Fibroblast of skin of abdomen (primary cell): ENCODE measurements at regions not wholly inside any gene's neighbourhood (a gene's known extent, or its start where the extent isn't known, plus 50 kb on each side); places are given as distances from the start of the nearest gene placed in this dataset.

Source experiments
- DNase-seq: peaks from one replicate; pipeline ENCODE4 v3.0.0-alpha.2; 2013

DNA sequence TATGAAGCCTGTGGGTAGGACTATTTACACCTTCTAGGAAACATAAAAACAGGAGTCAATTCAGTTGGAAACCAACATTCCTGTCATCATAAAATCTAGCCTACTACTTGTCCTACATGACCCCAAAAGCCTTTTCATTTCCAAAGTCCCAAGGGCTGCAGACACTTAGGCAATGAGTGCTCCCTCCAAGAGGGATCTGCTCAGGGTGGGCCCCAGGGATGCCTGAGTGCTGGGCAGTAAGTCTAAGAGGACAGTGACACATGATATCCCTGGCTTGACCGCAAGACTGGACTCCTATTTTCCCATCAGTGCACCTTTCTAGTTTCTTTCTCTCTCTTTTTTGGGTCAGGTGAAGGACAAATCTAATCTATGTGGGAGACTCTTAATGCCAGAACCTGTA is 1101.3 kb downstream of the GRIK2 start:
- DNase-seq, result no peak

DNA sequence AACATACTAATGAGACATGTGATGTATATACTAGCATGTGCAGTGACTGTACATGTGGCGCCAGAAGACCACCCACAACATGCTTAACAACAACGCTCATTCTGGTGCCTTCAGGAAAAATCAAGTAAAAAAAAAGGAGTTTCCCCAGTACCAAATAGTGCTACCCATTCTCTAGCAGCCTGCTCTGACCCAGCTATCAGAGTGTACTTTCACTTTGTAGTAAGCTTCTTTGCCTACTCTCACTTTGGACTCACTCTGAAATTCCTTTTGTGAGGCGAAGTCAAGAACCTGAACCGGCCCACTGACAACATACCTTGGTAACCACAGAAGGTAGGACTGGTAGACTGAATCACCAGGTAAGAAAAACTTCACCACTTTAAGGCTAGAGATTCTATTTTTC is 1100.0 kb downstream of the GRIK2 start:
- DNase-seq, result no peak

DNA sequence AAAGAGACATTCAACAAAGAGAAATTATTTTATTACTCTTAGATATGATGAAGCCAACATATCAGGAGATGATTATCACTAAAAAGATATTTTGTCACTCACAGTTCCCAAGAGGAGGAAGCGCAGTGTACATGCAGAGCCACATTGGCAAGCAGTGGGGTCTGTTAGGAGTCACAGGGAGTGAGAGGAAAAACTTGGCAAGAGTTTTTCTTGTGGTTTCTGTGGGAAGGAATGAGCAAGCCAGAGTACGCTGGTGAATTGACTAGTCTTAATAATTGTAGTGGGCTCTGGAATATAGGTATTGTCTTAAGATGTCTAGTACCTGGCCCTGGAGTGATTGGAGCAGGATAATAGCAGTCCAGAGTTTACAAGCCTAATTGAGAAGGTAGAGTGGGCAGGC is 1095.2 kb downstream of the GRIK2 start:
- peak; percentile 77 for DNase-seq

DNA sequence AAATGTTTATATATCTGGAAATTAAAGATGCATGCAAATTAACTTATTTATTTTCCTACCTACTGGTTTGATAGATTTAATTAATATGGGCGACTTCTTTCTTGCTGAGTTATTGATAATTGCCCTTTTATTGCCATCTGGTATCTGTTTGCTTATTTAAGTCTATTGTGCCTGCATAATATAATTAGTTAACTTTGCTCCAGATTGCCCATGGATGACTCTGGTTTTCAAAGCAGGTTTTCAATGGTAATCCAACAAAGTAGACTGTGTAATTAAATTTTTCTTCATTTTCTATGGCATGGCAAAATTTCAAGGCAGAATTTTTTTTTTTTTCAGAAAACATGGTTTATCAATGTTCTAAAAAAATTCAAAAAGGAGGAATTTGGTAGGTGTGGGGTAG is 1092.0 kb downstream of the GRIK2 start:
- DNase-seq, result no peak

DNA sequence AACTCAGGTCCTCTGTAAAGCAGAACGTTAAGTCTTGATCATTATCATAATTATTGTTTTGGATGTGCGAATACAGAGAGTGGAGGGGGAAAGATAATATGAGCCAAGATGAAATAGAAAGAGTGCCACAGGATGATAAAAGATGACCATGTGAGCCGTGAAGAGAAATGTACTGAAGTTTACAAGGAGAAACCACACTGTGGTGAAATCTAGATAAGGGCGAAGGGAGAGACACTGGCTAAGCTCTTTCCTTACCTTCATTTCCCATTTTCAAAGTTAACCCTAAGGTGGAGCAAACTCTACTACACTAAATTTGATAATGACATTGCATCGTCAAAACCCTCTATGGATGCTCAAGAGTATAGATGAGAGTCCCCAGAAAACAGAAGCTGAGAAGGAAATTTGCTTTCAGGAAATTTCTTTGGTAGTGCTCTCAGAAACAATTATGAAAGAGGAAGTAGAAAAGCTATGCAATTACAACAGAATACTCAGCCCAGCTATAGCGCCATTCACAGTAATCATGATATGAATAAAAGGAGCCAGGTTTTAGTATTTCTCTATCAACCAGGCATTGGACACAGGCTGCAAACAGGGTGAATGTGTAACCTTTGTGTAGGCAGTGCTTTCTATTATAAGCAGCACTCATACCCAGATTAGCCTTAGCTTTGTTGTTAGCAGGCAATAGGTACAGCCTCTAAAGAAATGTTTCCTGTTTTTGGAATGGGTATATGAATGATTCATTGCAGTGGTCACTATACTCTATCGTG is 1080.7 kb downstream of the GRIK2 start:
- DNase-seq, result no peak

DNA sequence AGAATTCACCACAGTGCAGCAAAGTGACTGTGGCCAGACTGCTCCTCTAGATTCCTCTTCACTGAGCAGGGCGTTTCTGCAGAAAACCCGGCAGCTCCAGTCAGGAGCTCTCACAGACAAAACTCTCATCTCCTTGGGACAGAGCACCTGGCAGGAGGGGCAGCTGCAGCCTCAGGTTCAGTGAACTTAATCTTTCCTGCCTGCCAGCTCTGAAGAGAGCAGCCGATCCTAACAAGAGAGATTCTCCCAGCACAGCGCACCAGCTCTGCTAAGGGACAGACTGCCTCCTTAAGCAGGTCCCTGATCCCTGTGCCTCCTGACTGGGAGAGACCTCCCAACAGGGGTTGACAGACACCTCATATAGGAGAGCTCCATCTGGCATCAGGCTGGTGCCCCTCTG is 1065.5 kb downstream of the GRIK2 start:
- no peak for DNase-seq

DNA sequence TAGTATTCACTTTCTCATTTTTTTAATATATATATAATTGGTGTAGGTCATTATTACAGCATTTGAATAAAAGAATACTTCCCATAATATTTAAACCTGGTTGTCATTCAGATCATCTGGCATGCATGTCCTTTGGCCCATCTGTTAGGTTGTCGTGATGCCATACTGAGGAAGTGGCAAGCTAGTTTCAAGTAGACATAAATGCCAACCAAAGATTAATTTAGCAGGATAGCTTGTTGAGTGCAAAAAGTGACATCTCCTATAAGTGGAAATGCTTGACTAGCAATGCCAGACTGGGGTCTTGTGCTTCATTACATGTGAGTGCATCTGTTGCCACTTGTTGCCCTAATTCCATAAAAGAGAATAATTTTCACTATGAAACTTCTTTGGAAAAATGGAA is 1044.7 kb downstream of the GRIK2 start:
- DNase-seq, result no peak

DNA sequence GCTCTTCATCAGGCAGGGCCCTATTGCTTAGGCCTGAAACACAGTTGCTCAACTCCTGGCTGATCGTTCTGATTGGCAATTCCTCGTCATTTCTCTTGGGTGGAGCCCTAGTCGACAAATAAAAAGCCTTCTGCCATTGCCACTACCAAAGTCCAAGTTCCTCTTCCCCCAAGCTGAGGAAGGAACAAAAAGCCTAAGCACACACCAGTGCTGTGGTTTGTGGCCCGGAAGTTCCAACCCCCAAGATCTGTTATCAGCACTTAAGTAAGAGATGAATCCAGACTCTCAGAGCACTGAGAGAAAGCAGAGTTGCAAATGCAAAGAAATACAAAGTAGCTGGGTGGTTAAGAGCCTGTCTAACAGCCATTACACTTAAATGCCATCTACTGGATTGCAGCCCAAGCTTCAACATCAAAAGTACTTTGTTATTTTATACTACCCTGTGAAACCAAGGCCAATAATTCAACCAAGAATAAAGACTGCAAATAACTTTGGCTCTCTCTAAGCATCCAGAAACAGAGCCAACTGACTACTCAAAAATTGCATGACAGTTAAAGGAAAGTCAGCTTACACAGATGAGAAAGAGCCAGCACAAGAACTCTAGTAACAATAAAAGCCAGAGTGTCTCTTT is 1024.0 kb downstream of the GRIK2 start:
- DNase-seq, result no peak

DNA sequence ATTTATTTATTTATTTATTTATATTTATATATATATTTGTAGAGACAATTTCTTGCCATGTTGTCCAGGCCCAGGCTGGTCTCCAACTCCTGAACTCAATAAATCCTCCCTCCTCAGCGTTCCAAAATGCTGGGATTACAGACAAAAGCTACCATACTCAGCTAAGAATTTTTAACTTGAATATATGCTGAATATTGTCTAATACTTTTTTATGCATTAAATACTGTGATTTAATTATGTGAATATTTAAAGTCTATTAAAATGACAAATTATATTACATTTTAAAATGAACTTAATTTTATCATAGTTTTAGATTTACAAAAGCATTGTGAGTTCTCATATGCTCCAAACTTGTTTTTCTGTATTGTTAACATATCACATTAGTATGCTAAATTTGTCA is 1022.4 kb downstream of the GRIK2 start:
- no peak for DNase-seq

DNA sequence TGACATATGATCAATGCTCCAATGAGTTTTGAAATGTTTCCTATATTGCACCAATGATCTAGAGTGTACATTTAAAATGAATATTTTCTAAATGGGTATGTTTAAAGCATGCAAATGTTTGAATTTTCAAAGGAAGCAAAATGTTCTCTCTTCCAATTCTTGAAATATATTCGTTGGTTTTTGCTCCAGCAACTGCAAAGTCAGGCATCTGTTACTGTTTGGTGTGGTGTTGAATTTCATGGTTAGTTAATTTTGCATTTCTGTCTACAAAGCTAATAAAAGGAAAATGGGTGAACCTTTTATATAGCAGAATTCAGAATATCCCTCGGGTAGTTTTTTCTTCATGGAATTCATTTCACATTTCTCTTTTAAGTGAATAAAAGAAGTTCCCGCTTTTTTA is 1018.3 kb downstream of the GRIK2 start:
- DNase-seq, result no peak

DNA sequence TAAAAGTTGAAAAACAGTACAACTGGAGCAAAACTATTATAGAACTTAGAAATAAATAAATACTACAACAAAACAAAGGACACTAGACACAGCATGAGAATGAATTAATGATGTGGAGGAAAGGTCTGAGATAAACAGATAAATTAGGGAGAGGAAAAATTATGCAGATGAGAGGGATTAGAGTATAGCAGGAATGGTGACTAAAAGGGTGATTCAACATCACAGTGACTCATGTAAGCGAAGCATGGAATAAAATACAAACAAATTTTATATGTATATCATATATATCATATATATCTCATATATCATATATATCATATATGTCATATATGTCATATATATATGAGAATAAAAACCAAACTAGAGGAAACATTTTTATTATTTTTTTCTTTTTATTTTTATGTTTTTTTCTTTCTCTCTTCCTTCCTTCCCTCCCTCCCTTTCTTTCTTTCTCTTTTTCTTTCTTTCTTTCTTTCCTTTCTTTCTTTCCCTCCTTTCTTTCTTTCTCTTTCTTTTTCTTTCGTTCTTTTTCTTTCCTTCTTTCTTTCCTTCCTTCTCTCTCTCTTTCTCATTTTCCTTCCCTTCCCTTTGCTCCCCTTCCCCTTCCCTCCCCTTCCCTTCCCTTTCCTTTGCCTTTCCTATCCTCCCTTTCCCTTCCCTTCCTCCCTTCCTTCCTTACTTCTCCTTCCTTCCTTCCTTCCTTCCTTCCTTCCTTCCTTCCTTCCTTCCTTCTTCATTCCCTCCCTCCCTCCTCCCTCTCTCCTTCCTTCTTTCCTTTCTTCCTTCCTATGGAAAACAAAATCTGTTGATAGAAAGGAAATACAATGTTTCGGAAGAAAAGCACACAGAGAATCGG is 1014.6 kb downstream of the GRIK2 start:
- DNase-seq, result no peak

DNA sequence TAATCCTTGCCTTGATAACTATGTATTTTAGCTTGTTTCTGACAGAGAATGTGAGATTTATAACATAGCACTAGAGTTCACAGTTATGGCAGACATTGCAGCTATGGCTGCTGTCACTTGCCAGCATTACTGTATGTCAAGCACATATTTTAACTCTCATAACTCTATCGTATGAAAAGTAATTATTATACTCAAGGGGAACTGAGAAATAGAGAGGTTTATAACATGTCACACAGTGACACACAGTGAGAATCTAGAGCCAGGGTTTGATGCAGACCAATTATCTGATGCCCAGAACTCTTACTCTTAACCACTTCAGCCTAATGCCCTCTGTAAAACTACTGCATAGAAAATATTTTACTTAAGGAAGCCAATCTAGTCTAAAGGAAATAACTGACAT is 1012.4 kb downstream of the GRIK2 start:
- DNase-seq, result no peak

DNA sequence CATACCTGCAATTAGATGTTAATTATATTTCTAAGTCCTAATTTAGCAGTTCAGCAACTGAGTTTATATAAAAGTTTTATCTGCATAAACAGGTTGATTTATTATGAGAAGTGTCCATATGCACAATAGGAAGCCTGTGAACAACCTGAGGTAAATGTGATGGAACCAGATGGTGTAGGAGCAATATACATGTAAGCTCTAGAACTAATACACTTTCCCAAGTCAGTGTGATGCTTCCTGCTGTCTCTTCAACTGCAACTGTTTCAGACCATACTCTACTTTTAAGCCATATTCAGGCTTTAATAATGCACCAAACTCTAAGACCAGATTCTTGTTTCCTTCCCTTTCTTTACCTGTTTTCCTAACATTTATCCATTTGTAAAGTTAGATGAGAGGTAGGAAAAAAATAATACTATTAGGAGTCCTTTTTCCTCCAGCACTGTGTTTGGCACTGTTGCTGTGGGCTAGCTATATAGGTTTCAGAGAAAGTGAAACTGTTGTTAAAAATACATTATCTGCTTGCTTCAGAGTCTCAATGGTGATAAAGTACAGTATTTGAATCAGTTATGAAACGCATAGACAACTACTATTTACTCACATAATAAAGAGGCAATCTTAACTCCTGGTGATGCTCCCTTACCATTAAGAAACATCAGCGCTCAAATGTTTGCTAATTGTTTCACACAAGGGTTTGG is 1009.3 kb downstream of the GRIK2 start:
- no peak for DNase-seq

DNA sequence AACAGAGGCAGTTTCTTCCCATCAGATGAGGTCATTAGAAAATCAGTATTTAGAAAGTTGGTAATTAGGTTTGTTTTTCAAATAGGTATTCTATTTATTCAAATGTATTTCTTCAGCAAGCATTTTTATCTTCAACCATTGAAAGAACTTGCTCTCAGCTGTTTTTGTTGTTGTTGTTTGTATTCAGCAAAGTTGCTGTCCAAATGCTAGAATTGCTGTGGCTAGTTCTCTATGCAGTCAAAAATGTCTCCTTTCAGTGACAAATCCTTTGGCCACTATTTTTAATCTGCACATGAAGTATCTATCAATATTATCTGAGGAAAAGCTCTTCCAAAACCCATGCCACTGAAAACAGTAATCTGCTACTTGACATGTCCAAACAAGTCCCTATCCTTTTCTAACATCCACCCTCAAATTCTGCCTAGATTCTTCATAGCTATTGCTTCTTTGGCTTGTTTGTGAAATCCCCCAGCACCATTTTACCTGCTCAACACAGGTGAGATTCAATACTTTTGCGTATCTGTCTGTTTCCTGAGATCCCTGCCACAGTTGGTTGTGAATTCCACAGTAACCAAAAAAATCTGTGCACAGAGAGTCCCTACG is 1005.4 kb downstream of the GRIK2 start:
- no peak for DNase-seq

DNA sequence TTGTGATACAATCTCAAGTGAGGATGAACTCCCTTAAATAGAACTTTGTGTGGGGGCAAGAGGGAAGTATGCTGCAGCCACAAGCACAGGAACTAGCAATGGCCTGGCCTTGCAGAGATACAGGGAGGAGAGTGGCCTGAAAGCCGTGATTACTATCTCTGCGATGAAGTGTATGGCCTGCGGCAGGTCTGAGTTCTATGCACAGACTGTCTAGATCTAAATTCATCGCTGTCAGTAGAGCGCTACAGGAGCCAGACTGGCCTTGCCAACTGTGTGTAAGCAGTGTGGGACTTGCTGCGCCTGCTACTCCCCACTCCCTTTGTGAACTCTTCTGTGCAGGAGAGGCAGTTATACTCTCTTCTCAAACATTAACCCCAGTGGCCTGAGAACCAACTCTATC is 997.0 kb downstream of the GRIK2 start:
- DNase-seq, result no peak

DNA sequence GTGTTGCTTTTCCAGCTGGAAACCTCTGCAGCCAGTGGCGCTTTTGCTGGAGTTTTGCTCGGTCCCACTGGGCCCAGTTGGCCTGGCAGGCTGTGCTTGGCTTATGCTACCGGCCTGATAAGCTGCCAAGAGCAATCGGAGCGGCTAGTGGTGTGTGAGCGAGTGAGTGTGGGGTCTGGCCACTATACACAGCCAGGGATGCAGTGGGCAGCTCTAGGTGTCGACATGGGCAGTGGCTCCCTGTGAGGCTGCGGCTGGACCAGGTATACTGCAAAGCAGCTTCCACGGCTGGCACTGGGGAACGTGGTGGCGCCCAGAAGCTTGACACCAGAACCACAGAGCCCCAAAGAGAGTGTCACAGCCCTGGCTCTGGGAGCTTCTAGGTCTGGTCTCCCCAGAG is 996.5 kb downstream of the GRIK2 start:
- DNase-seq, result no peak

DNA sequence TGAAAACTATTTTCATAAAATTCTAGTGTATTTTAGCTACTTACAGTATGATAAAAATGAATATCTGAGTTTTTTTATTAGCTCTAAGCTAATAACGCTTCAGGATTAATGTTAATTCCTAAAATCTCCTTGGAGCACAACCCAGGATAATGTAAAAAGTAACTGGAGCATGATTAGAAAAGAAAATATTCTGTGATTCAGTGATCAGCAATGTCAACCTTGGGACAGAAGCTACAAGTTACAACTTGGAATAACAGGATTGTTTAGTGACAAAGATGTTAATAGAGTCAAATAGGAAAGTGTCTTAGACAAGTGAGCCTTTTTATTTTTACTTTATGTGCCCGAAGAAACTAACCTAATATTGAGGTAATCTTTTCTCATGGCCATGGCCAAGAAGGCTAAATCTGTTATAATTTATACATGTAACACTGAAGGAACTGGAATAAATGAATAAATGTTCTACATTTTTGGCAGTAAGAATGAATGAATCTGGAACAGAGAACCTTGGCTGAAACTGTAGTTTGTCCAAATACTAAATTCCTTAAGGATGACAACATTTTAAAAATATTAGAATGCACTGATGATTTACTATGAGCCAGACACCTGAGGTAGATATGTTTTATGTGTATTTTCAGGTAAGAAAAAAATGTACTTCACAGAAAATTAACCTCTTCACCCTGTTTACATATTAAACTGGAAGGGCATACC is 994.0 kb downstream of the GRIK2 start:
- DNase-seq, result no peak

DNA sequence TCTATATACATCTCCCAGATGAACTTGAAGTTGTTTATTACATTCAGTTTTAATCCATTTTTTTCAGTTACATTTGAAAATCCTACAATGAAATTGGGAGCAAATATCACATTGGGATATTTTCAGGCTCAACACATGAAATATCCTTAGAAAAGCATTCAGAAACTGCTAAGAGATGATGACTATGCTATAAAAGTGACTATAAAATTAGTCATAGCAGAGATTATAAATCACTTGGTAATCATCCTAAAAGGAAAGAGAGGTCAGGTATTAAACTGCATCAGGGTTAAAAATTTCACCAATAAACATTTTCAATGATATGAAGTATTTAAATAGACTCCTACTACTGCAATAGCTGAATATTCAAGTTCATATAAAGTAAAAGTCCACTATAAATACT is 987.7 kb downstream of the GRIK2 start:
- no peak for DNase-seq

DNA sequence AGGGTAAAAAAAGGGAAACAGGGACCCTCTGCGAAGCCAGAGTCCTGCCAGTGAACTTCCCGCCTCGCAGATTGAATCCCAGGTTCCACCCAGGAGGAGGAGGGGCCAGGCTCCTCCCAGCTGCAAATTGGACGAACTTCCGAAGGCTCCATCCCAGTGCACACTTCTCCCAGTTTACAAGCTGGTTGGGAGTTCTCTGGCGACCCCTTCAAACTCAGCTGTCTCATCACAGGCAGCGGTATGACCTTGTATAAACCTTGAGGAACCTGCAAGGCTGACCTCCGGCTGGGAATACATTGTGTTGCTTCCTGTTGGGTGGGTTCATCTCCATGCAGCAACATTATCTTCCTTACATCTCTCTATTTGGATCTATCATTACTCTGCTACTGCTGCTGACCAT is 962.7 kb downstream of the GRIK2 start:
- DNase-seq, result no peak

DNA sequence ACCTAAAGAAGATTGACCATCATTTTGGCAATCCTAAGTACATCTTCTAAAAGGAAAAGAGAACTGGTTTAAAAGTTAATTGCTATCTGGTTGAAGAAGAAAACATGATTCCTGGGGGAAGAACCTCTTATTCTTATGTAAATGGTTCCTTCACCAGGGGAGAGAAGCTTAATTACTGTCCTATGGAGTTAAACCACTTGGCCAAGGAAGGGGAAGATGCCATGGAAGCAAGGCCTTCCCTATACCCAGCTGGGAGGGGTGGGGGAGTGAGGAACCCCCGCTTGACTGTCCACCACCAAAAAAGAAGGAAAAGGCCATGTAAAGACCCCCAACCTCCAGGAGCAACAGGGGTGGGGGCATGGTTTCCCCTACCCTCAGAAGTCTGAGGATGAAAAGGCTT is 962.1 kb downstream of the GRIK2 start:
- DNase-seq, result no peak

DNA sequence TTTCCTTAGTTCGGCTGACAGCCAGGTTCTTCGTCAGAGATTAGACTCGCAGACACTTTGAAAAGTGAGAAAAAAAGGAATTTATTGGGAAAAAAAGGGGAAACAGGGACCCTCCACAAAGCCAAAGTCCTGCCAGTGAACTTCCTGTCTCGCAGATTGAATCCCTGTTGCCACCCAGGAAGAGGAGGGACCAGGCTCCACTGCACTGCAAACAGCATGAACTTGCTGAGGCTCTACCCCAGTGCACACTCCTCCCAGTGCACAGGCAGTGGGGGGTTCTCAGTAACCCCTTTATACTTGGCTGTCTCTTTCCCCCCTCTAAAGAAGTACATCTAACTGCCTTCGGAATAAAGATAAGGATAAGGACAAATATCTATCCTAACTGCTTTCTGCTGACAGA is 959.0 kb downstream of the GRIK2 start:
- DNase-seq, result no peak

DNA sequence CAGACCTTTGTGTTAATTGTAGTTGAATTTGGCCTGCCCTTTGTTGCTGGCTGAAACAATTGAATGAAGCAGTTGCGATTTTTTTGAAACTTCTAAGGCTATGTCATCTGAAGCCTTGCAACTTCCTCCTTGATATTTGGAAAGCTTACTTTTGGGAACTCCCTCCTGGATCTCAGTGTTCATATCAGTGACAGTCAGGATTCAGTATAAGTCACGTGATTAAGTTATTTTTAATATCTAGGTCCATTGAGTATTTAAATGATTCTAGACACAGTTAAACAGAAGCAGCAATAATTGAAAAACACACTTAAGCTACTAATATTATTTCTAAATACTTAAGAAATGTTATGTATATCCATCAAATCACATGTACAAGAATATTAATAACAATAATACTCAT is 951.3 kb downstream of the GRIK2 start:
- DNase-seq, result no peak
